Effector memory CD8-positive, alpha-beta T cell (primary cell): ENCODE measurements at regions not wholly inside any gene's neighbourhood (a gene's known extent, or its start where the extent isn't known, plus 50 kb on each side); places are given as distances from the start of the nearest gene placed in this dataset.
"Not testable (repeated sequence)": the region's sequence is repeated elsewhere in the genome, so short reads cannot be mapped to it uniquely, and the experiment has no call there.

Experiments
- ATAC-seq: fragments of 150-1000 bp; cut with Tn5 transposase; replicated peaks from 2 replicates; pipeline ENCODE4 v1.10.0; 2021; ENCODE audit warnings: mild to moderate bottlenecking, moderate library complexity
- DNase-seq, 3 experiments: peaks; one replicate each; pipeline ENCODE4 v3.0.0; 2021
- H3K27ac Mint-ChIP-seq, 2 donors: one replicate each; pipeline ENCODE4 v1.8.0; 2022; ENCODE audit warnings: mild to moderate bottlenecking in 2 of 2, mixed read lengths in 2 of 2, moderate library complexity in 2 of 2
- H3K27me3 Mint-ChIP-seq, 2 donors: one replicate each; pipeline ENCODE4 v1.8.0; 2022; ENCODE audit warnings: mixed read lengths in 2 of 2
- H3K36me3 Mint-ChIP-seq: one replicate; pipeline ENCODE4 v1.8.0; 2022; ENCODE audit warnings: mild to moderate bottlenecking, moderate library complexity, mixed read lengths; ENCODE audit not compliant: insufficient read depth
- H3K4me1 Mint-ChIP-seq, 2 donors: one replicate each; pipeline ENCODE4 v1.8.0; 2022; ENCODE audit warnings: low read depth in 2 of 2, mixed read lengths in 2 of 2
- H3K4me3 Mint-ChIP-seq, 2 donors: one replicate each; pipeline ENCODE4 v1.8.0; 2022; ENCODE audit warnings: mild to moderate bottlenecking in 2 of 2, mixed read lengths in 2 of 2, moderate library complexity in 2 of 2
- H3K9me3 Mint-ChIP-seq, 2 donors: one replicate each; pipeline ENCODE4 v1.8.0; 2022; ENCODE audit warnings: mixed read lengths in 2 of 2

DNA sequence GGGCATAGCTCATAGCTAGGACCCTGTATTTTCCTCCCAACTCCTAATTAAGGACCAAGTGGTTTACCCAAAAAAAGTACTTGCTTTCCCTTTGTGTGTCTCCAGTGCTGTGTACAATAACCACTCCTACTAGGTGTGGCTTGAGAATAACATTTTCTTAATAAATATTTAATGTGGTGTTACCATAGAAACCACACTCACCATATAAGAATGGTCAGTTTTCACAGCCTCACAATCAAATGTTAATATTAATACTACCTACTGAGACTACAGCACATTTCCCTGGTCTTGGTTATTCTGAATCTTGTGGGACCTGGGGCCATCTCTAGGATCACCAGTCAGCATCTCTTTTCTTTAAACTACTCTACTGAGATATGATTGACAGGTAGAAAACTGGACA, 83.5 kb upstream of the BCAR3 start:
- H3K27me3 Mint-ChIP-seq: peaks cover 0 to 12% of the 10 kb centered on the region in 2 donors
- DNase-seq (no peak), ATAC-seq (no peak)
- H3K4me1 Mint-ChIP-seq: peaks cover 9 to 22% of the 10 kb centered on the region in 2 donors
- H3K36me3 Mint-ChIP-seq: no peaks in the 10 kb centered on the region
- H3K4me3 Mint-ChIP-seq: no peak overlapping the region
- H3K27ac Mint-ChIP-seq: no peak overlapping the region
- H3K9me3 Mint-ChIP-seq: no peaks in the 10 kb centered on the region

- DNase-seq (no peak), ATAC-seq (peak; percentile 19)
- Mint-ChIP-seq H3K27me3 (peaks cover 0 to 12% of the 10 kb centered on the region in 2 donors), H3K9me3 (no peaks in the 10 kb centered on the region), H3K27ac (peak overlapping the region in 1 of 2 donors; percentile 54), H3K4me1 (peaks cover 13 to 27% of the 10 kb centered on the region in 2 donors), H3K36me3 (no peaks in the 10 kb centered on the region), H3K4me3 (no peak overlapping the region)
Measured at GRCh38 chr1:93764366-93764750, 82.7 kb upstream of the BCAR3 start.

GRCh38 chr1:93763704-93764365, 82.2 kb upstream of the BCAR3 start:
- Mint-ChIP-seq H3K4me1 (peaks cover 19 to 32% of the 10 kb centered on the region in 2 donors), H3K36me3 (no peaks in the 10 kb centered on the region), H3K27ac (no peak overlapping the region), H3K4me3 (no peak overlapping the region), H3K27me3 (peaks cover 0 to 12% of the 10 kb centered on the region in 2 donors), H3K9me3 (no peaks in the 10 kb centered on the region)
- ATAC-seq: no peak
- DNase-seq: no peak

GRCh38 chr1:93758842-93759515, 77.3 kb upstream of the BCAR3 start:
- H3K27ac Mint-ChIP-seq: peak overlapping the region; percentile 83 to 92
- no peaks in the 10 kb centered on the region for H3K36me3 Mint-ChIP-seq
- peak; percentile 11 to 27 (median 14) for DNase-seq
- peak; percentile 90 for ATAC-seq
- H3K4me3 Mint-ChIP-seq: peak overlapping the region; percentile 11 to 64
- peaks cover 15 to 19% of the 10 kb centered on the region in 2 donors for H3K4me1 Mint-ChIP-seq
- no peaks in the 10 kb centered on the region for H3K9me3 Mint-ChIP-seq
- peaks cover 0 to 4% of the 10 kb centered on the region in 2 donors for H3K27me3 Mint-ChIP-seq

DNA sequence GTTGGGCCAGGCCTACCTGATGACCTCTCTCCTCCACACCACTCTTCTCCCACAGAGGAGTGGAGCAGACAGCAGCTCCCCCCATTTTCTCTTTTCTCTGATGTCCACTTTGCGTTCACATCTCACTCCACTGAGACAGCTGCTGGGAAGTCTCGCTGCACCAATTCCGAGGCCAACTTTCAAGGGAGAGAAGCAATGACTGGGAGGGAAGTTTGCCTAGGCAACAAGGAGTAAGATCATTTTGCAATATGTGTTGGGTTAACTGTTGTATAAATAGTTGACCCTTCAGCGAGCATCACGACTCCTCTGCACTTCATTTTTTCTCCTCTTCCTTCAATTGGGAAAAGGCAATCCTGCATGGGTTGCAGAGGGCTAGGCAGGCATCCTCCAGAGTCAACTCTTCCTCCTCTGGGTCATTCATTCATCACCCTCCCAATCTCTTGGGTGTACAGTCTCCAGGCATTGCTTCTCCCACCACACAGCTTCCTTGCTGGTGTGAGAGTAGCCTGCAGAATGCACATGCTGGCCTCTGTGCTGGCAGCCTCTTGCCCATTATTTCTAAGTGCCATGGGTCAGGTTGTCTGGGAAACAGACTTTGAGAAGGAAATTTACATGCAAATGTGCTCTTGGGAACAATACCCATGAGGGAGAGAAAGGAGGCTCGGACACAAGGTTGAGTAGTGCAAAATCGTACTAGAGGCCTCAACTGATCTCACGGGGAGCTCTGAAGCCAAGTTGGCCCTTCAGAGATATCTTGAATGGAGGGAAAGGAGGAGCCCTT, 75.8 kb upstream of the BCAR3 start:
- Mint-ChIP-seq H3K27ac (peak overlapping the region in 1 of 2 donors; percentile 65), H3K4me1 (peaks cover 15 to 20% of the 10 kb centered on the region in 2 donors), H3K9me3 (no peaks in the 10 kb centered on the region), H3K4me3 (no peak overlapping the region), H3K36me3 (no peaks in the 10 kb centered on the region), H3K27me3 (no peaks in the 10 kb centered on the region)
- DNase-seq: no peak
- no peak for ATAC-seq

- Mint-ChIP-seq H3K36me3 (no peaks in the 10 kb centered on the region), H3K9me3 (no peaks in the 10 kb centered on the region), H3K4me3 (no peak overlapping the region), H3K27ac (peak overlapping the region in 1 of 2 donors; percentile 65), H3K27me3 (no peaks in the 10 kb centered on the region), H3K4me1 (peaks cover 23 to 28% of the 10 kb centered on the region in 2 donors)
- DNase-seq (no peak), ATAC-seq (no peak)
Measured at GRCh38 chr1:93756657-93757056, 75.0 kb upstream of the BCAR3 start.

DNA sequence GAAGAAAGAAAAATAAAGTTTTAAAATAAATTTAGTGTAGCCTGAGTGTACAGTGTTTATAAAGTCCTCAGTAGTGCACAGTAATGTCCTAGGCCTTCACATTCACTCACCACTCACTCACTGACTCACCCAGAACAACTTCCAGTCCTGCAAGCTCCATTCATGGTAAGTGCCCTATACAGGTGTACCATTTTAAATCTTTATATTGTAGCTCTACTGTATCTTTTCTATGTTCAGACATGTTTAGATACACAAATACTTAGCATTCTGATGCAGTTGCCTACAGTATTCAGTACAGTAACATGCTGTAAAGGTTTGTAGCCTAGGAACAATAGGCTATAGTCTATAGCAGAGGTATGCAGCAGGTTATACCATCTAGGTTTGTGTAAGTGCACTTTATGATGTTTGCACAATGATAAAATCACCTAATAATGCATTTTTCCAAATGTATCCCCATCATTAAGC, 73.6 kb upstream of the BCAR3 start:
- not testable (repeated sequence) for H3K27me3 Mint-ChIP-seq, DNase-seq, ATAC-seq, H3K9me3 Mint-ChIP-seq, H3K36me3 Mint-ChIP-seq, H3K27ac Mint-ChIP-seq, H3K4me3 Mint-ChIP-seq
- H3K4me1 Mint-ChIP-seq: peaks cover 32 to 35% of the 10 kb centered on the region in 2 donors

DNA sequence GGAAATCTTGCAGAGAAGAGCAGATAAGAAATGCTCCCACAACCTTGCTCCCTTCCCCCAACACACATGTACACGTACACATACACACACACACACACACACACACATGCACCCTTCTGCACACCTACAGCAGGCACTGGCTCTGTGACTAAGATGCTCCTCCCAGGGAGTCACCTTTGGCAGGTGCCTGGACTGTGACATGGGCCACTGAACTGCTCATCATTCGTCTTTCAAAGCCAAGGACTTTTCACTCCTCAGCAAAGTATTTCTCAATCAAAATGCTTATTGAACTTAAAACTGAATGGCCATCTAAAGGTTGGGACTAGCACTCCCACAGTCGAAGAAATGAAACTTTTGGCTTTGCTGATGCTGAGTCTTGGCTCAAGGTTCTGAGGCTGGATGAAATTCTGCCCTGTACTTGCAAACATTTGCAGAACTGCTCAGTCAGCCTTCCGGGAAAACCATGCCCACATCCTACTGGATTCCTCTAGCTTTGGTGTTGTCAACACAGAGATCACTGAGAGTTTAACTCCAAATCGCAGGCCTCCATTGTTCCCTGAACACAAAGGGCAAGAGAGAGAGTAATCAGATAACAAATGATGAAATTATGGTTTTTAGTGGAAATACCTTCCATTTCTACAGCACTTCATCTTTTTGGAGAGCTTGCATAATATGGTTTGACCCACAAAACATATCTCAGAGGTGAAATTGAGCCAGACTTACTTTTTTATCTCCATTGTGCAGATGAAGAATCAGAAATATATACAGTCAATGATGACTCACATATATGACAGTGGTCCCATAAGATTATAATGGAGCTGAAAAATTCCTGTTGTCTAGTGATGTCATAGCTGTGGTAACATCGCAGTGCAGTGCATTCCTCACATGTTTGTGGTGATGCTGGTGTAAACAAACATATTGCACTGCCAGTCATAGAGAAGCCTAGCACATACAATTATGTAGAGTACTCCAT, 72.4 kb upstream of the BCAR3 start:
- H3K27ac Mint-ChIP-seq: no peak overlapping the region

GRCh38 chr1:93751377-93752250, 70.0 kb upstream of the BCAR3 start:
- peak overlapping the region; percentile 80 to 85 for H3K27ac Mint-ChIP-seq
- no peaks in the 10 kb centered on the region for H3K36me3 Mint-ChIP-seq
- peaks cover 17 to 22% of the 10 kb centered on the region in 2 donors for H3K4me1 Mint-ChIP-seq
- H3K27me3 Mint-ChIP-seq: peaks cover 9 to 12% of the 10 kb centered on the region in 2 donors
- H3K9me3 Mint-ChIP-seq: peaks cover 0 to 3% of the 10 kb centered on the region in 2 donors
- DNase-seq (no peak), ATAC-seq (peak; percentile 61)
- H3K4me3 Mint-ChIP-seq: peak overlapping the region; percentile 48 to 65

More for the DNA sequence above, 72.4 kb upstream of the BCAR3 start:
- Mint-ChIP-seq H3K27me3 (no peaks in the 10 kb centered on the region), H3K9me3 (no peaks in the 10 kb centered on the region), H3K4me1 (peaks cover 25 to 30% of the 10 kb centered on the region in 2 donors), H3K36me3 (no peaks in the 10 kb centered on the region), H3K4me3 (no peak overlapping the region)
- ATAC-seq (no peak), DNase-seq (no peak)

DNA sequence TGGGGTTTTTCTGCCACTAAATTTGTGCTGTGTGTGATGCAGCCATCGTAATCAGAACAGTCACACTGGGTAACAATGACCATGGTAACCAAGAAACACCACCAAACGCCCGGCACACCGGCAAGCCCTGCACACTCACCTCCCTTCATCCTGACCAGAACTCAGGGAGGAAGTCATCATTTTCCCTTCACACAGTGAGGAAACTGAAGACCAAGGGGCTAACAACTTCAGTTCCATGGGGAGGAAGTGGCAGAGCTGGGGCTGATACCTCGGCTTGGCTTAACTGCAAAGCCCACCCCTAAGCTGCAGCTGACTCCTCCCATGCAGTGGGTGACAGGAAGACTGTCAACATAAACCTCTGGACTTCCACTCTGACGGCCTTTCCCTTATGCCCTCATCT, 69.3 kb upstream of the BCAR3 start:
- DNase-seq (no peak), ATAC-seq (peak; percentile 53)
- Mint-ChIP-seq H3K4me1 (peaks cover 17 to 22% of the 10 kb centered on the region in 2 donors), H3K27me3 (peaks cover 9 to 12% of the 10 kb centered on the region in 2 donors), H3K36me3 (no peaks in the 10 kb centered on the region), H3K9me3 (peaks cover 0 to 3% of the 10 kb centered on the region in 2 donors), H3K4me3 (peak overlapping the region; percentile 48 to 65), H3K27ac (peak overlapping the region; percentile 80 to 85)

DNA sequence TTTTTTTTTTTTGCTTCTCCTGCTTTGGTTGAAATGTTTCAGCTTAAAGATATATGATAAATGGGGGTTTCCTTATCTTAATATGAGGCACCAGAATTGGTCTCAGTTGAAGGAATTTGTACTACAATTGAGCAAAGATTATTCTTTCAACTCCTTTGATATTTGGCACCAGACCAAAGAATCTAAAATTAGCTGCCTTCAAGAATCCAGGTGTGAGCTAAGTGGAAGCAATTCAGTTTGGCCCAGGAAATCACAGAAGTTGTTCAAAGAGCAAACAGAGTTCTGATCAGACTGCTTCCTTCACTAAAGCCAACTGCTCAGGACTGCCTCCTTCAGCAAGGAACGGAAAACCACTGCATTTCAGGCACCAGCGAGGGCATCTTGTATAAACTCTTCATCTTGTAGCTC, 68.3 kb upstream of the BCAR3 start:
- DNase-seq (no peak), ATAC-seq (no peak)
- peak overlapping the region in 1 of 2 donors; percentile 17 for H3K4me3 Mint-ChIP-seq

DNA sequence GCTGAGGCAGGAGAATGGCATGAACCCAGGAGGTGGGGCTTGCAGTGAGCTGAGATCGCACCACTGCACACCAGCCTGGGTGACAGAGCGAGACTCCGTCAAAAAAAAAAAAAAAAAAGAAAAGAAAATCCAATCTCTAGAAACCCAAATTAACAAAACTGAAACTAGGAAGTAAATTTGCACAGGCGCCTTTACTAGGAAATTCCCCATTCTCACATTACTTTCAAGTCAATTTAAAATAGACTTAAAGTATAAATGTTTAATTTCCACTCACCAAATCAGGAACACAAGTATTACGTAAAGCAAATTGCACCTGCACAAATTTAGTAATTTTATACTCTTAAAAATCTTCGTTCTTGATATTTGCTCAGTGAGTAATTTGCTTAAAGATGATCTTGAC, 67.8 kb upstream of the BCAR3 start:
- H3K9me3 Mint-ChIP-seq: peaks cover 0 to 3% of the 10 kb centered on the region in 2 donors
- H3K4me1 Mint-ChIP-seq: peaks cover 17 to 22% of the 10 kb centered on the region in 2 donors
- H3K4me3 Mint-ChIP-seq: no peak overlapping the region
- ATAC-seq (no peak), DNase-seq (no peak)
- peaks cover 9 to 12% of the 10 kb centered on the region in 2 donors for H3K27me3 Mint-ChIP-seq
- no peaks in the 10 kb centered on the region for H3K36me3 Mint-ChIP-seq
- H3K27ac Mint-ChIP-seq: no peak overlapping the region

More for the DNA sequence above, 68.3 kb upstream of the BCAR3 start:
- H3K36me3 Mint-ChIP-seq: no peaks in the 10 kb centered on the region
- H3K27ac Mint-ChIP-seq: peak overlapping the region in 1 of 2 donors; percentile 85
- H3K9me3 Mint-ChIP-seq: peaks cover 0 to 3% of the 10 kb centered on the region in 2 donors
- H3K4me1 Mint-ChIP-seq: peaks cover 17 to 22% of the 10 kb centered on the region in 2 donors
- peaks cover 9 to 12% of the 10 kb centered on the region in 2 donors for H3K27me3 Mint-ChIP-seq
